HCT116 (cell line): ENCODE measurements at regions not wholly inside any gene's neighbourhood (a gene's known extent, or its start where the extent isn't known, plus 50 kb on each side); places are given as distances from the start of the nearest gene placed in this dataset.

Experiments used
- CEBPB ChIP-seq: IDR thresholded peaks from 2 replicates; pipeline ENCODE4 v1.6.1; 2012; ENCODE audit warnings: low read depth
- EZH2phosphoT487 ChIP-seq: fragments of 200-600 bp; IDR thresholded peaks from 2 replicates; pipeline ENCODE4 v1.6.1; 2018; ENCODE audit warnings: antibody characterized with exemption, borderline replicate concordance
- JUND ChIP-seq: IDR thresholded peaks from 2 replicates; pipeline ENCODE4 v1.6.1; 2012
- POLR2AphosphoS5 ChIP-seq: IDR thresholded peaks from 2 replicates; pipeline ENCODE4 v1.6.1; 2011; ENCODE audit warnings: mild to moderate bottlenecking, low read depth, low read length, moderate library complexity
- SIN3A ChIP-seq: IDR thresholded peaks from 2 replicates; pipeline ENCODE4 v1.6.1; 2012; ENCODE audit warnings: low read depth
- YY1 ChIP-seq: IDR thresholded peaks from 2 replicates; pipeline ENCODE4 v1.6.1; 2011; ENCODE audit warnings: low read length, low read depth, moderate library complexity, mild to moderate bottlenecking; ENCODE audit not compliant: insufficient replicate concordance; ENCODE audit errors: extremely low read depth
- TF ChIP-seq, protein P1 (sequence below): IDR thresholded peaks from 2 replicates; pipeline ENCODE4 v1.6.1; 2012
- TF ChIP-seq, protein P2 (sequence below), 3 experiments: fragments of 200-600 bp in 1 of 3; sonication (generic) in 1 of 3; IDR thresholded peaks in 2 of 3; conservative IDR thresholded peaks in 1 of 3; 2 replicates each; pipeline ENCODE4 v1.5.1; 2012 to 2017; ENCODE audit warnings: low read depth in 2 of 3, low read length in 2 of 3, antibody characterized with exemption in 1 of 3, borderline replicate concordance in 1 of 3, control low read depth in 1 of 3, mild to moderate bottlenecking in 1 of 3, mixed read lengths in 1 of 3, mixed run types in 1 of 3, moderate library complexity in 1 of 3; ENCODE audit not compliant: insufficient read depth in 1 of 3
- TF ChIP-seq, protein P3 (sequence below): IDR thresholded peaks from 2 replicates; pipeline ENCODE4 v1.6.1; 2012; ENCODE audit warnings: low read depth

DNA sequence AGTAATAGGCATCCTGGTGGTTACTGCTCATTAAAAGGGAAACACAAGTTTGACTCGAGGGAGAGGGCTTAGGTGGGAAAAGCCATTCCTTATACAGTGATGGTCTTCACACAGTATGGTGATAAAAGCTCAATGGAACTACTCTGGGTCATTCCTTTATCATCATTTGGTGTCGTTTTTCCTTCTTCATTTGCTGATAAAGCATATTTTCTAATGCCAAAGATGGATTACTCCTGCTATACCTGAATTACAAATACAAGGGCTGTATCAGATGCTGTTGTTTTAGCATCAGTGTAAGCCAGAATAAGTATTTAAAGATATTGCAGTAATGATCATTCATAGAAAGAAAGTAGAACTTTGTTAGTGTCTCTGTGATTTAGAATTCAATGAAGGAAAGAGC lies 563.7 kb downstream of the PLCL1 start:
- TF ChIP-seq, protein P1, sequence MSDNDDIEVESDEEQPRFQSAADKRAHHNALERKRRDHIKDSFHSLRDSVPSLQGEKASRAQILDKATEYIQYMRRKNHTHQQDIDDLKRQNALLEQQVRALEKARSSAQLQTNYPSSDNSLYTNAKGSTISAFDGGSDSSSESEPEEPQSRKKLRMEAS, result no peak
- TF ChIP-seq, protein P2, sequence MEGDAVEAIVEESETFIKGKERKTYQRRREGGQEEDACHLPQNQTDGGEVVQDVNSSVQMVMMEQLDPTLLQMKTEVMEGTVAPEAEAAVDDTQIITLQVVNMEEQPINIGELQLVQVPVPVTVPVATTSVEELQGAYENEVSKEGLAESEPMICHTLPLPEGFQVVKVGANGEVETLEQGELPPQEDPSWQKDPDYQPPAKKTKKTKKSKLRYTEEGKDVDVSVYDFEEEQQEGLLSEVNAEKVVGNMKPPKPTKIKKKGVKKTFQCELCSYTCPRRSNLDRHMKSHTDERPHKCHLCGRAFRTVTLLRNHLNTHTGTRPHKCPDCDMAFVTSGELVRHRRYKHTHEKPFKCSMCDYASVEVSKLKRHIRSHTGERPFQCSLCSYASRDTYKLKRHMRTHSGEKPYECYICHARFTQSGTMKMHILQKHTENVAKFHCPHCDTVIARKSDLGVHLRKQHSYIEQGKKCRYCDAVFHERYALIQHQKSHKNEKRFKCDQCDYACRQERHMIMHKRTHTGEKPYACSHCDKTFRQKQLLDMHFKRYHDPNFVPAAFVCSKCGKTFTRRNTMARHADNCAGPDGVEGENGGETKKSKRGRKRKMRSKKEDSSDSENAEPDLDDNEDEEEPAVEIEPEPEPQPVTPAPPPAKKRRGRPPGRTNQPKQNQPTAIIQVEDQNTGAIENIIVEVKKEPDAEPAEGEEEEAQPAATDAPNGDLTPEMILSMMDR (IDR thresholded peaks at IDR 0.05 in 2 of 3, conservative IDR thresholded peaks at IDR 0.05 in 1 of 3; ENCODE audit: borderline replicate concordance in 1 of 3, insufficient read depth in 1 of 3, low read depth in 2 of 3, low read length in 2 of 3), result no peak
- TF ChIP-seq JUND (no peak), YY1 (no peak), CEBPB (no peak), POLR2AphosphoS5 (no peak), EZH2phosphoT487 (no peak), SIN3A (no peak)
- TF ChIP-seq, protein P3, sequence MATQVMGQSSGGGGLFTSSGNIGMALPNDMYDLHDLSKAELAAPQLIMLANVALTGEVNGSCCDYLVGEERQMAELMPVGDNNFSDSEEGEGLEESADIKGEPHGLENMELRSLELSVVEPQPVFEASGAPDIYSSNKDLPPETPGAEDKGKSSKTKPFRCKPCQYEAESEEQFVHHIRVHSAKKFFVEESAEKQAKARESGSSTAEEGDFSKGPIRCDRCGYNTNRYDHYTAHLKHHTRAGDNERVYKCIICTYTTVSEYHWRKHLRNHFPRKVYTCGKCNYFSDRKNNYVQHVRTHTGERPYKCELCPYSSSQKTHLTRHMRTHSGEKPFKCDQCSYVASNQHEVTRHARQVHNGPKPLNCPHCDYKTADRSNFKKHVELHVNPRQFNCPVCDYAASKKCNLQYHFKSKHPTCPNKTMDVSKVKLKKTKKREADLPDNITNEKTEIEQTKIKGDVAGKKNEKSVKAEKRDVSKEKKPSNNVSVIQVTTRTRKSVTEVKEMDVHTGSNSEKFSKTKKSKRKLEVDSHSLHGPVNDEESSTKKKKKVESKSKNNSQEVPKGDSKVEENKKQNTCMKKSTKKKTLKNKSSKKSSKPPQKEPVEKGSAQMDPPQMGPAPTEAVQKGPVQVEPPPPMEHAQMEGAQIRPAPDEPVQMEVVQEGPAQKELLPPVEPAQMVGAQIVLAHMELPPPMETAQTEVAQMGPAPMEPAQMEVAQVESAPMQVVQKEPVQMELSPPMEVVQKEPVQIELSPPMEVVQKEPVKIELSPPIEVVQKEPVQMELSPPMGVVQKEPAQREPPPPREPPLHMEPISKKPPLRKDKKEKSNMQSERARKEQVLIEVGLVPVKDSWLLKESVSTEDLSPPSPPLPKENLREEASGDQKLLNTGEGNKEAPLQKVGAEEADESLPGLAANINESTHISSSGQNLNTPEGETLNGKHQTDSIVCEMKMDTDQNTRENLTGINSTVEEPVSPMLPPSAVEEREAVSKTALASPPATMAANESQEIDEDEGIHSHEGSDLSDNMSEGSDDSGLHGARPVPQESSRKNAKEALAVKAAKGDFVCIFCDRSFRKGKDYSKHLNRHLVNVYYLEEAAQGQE, result no peak
